ENCODE measurements at regions not wholly inside any gene's neighbourhood (a gene's known extent, or its start where the extent isn't known, plus 50 kb on each side); places are given as distances from the start of the nearest gene placed in this dataset.

DNA sequence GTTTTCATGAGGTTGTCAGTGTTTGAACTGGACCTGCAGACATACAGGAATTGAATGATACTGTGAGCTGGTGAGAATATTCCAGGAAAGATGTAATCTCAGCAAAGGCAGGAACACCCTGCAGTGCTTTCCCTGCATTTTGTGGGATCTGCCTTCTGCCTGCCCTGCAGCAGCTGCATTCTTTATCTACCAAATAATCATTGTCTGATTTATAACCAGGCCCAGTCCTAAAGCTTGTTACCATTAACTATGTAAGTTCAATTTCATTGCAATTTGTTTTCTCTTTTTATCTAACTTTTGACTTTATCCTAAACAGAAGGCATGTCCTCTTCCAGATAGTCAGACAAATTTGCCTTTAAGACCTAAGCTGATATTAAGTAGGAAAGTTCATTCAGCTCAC is 99.8 kb upstream of the NOCT start:
- Histone ChIP-seq H3K27ac (ENCODE audit: low read depth in 1 of 2, low read length in 2 of 2) (no peak overlapping the region), H3K4me3 (ENCODE audit: low read length) (no peak overlapping the region), H3K9me3 (ENCODE audit: control insufficient read depth in 1 of 2, insufficient read depth in 1 of 2, low read length in 2 of 2) (no peaks in the 10 kb centered on the region), H3K4me1 (ENCODE audit: insufficient read depth, low read length) (peaks cover 5% of the 10 kb centered on the region), H3K27me3 (ENCODE audit: control insufficient read depth in 1 of 2, insufficient read depth in 2 of 2, low read length in 2 of 2) (no peaks in the 10 kb centered on the region), H3K36me3 (ENCODE audit: insufficient read depth, low read length) (no peaks in the 10 kb centered on the region)
- intact Hi-C loops (cut with DNase I, micrococcal nuclease) = no loop called here
- ChIA-PET CTCF (no interaction called here), POLR2A (no interaction called here)
- Mint-ChIP-seq H3K27ac (no peak overlapping the region), H3K4me3 (no peak overlapping the region), H3K36me3 (ENCODE audit: low read depth) (no peaks in the 10 kb centered on the region), H3K27me3 (peaks cover 14% of the 10 kb centered on the region), H3K4me1 (ENCODE audit: low read depth) (no peaks in the 10 kb centered on the region), H3K9me3 (no peaks in the 10 kb centered on the region)
- DNase-seq (no peak), ATAC-seq (ENCODE audit: poor library complexity) (no peak)
- TF ChIP-seq, protein P1, sequence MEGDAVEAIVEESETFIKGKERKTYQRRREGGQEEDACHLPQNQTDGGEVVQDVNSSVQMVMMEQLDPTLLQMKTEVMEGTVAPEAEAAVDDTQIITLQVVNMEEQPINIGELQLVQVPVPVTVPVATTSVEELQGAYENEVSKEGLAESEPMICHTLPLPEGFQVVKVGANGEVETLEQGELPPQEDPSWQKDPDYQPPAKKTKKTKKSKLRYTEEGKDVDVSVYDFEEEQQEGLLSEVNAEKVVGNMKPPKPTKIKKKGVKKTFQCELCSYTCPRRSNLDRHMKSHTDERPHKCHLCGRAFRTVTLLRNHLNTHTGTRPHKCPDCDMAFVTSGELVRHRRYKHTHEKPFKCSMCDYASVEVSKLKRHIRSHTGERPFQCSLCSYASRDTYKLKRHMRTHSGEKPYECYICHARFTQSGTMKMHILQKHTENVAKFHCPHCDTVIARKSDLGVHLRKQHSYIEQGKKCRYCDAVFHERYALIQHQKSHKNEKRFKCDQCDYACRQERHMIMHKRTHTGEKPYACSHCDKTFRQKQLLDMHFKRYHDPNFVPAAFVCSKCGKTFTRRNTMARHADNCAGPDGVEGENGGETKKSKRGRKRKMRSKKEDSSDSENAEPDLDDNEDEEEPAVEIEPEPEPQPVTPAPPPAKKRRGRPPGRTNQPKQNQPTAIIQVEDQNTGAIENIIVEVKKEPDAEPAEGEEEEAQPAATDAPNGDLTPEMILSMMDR (IDR thresholded peaks at IDR 0.05) = no peak

DNA sequence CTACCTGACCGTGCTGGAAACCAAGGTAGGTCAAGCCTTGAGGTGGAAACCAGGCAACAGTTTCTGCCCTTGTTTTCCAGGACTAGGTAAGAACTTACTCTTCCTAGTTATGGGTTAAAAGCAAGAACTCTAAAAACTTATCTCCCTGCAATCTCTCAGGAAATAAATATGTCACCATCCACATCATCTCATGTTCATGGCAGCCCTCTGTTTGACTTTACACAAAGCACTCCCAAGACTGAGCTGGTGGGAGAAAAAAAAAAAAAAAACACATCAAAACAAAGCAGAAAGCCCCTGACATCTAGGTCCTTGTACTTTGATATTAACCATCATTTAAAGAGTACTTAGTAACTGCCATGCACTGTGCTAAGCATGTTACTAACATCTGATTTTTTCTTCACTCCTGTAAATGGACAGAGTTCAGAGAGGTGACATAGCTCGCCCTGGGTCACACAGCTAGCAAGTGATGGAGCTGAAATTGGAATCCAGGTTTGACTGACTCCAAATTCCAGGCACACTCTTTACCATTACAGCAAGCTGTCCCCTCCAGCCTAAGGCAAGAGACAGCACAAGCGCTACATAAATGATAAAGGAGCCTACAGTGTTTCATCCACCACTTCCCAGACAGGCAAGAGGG is 102.8 kb upstream of the NOCT start:
- Mint-ChIP-seq H3K36me3 (ENCODE audit: low read depth) (no peaks in the 10 kb centered on the region), H3K9me3 (no peaks in the 10 kb centered on the region), H3K4me1 (ENCODE audit: low read depth) (no peaks in the 10 kb centered on the region), H3K27me3 (no peaks in the 10 kb centered on the region), H3K4me3 (no peak overlapping the region), H3K27ac (no peak overlapping the region)
- Histone ChIP-seq H3K4me1 (ENCODE audit: insufficient read depth, low read length) (no peaks in the 10 kb centered on the region), H3K27me3 (ENCODE audit: control insufficient read depth in 1 of 2, insufficient read depth in 2 of 2, low read length in 2 of 2) (no peaks in the 10 kb centered on the region), H3K36me3 (ENCODE audit: insufficient read depth, low read length) (no peaks in the 10 kb centered on the region), H3K9me3 (ENCODE audit: control insufficient read depth in 1 of 2, insufficient read depth in 1 of 2, low read length in 2 of 2) (no peaks in the 10 kb centered on the region), H3K4me3 (ENCODE audit: low read length) (no peak overlapping the region), H3K27ac (ENCODE audit: low read depth in 1 of 2, low read length in 2 of 2) (no peak overlapping the region)
- DNase-seq (no peak), ATAC-seq (ENCODE audit: poor library complexity) (no peak)
- intact Hi-C loops (cut with DNase I, micrococcal nuclease) = no loop called here
- ChIA-PET POLR2A (no interaction called here), CTCF (no interaction called here)
- TF ChIP-seq, protein P1 (IDR thresholded peaks at IDR 0.05) = no peak

DNA sequence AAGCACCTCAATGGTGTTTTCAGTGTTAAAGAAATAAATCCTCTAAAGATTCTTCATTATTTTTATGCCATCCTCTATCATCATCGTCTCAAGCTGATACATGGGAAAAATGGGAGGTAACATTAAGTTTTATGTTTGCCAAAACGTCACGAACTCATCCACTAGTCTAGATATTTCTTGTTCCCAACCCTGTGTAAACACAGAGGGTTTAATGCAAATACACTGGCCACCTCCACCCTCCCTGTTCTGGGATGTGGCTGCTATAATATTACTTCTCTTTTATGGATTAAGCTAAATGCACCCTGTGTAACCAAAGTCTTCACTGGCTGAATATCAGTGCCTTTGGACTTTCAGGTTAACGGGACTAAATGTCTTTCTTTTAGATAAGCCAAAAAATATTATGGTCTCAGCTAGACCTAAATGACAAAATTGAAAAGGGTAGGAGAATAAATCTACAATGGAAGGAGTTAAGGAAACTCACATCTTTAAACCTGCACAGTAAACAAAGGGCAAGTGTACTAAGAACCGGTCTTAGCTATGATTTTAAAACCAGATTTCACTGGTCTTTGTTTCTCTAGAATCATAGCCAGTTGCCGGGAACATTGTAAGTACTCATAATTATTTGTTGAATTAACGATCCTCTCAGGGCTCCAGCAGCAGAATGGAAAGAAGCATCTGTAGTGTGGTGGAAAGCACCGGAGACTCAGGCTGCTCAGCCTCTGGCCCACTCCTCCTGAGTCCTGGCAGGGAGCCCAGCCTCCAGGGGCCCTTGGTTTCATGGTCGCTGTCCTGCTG is 103.5 kb upstream of the NOCT start:
- Histone ChIP-seq H3K36me3 (ENCODE audit: insufficient read depth, low read length) (no peaks in the 10 kb centered on the region), H3K4me3 (ENCODE audit: low read length) (no peak overlapping the region), H3K9me3 (ENCODE audit: control insufficient read depth in 1 of 2, insufficient read depth in 1 of 2, low read length in 2 of 2) (no peaks in the 10 kb centered on the region), H3K27ac (ENCODE audit: low read depth in 1 of 2, low read length in 2 of 2) (no peak overlapping the region), H3K4me1 (ENCODE audit: insufficient read depth, low read length) (no peaks in the 10 kb centered on the region), H3K27me3 (ENCODE audit: control insufficient read depth in 1 of 2, insufficient read depth in 2 of 2, low read length in 2 of 2) (no peaks in the 10 kb centered on the region)
- no peak for ATAC-seq (ENCODE audit: poor library complexity)
- CTCF ChIA-PET = no interaction called here
- intact Hi-C loops (cut with DNase I, micrococcal nuclease) = no loop called here
- Mint-ChIP-seq H3K36me3 (ENCODE audit: low read depth) (no peaks in the 10 kb centered on the region), H3K27ac (no peak overlapping the region), H3K4me1 (ENCODE audit: low read depth) (no peaks in the 10 kb centered on the region), H3K4me3 (no peak overlapping the region), H3K9me3 (no peaks in the 10 kb centered on the region), H3K27me3 (no peaks in the 10 kb centered on the region)
- TF ChIP-seq, protein P1 (IDR thresholded peaks at IDR 0.05) = no peak
- DNase-seq = no peak
- POLR2A ChIA-PET = no interaction called here

Data from CD4-positive, alpha-beta T cell (primary cell).